Keratinocyte (primary cell): ENCODE measurements at regions not wholly inside any gene's neighbourhood (a gene's known extent, or its start where the extent isn't known, plus 50 kb on each side); places are given as distances from the start of the nearest gene placed in this dataset.

Experiments used
- DNase-seq: peaks from one replicate; pipeline ENCODE4 v3.0.0-alpha.2; 2011; ENCODE audit warnings: low read depth, missing footprints, low spot score
- FAIRE-seq: peaks from 2 replicates; lab custom pipeline; 2011; peaks lifted over from hg19 to GRCh38; lab: Jason Lieb, UNC
- H2AFZ ChIP-seq: 2 replicates; pipeline ENCODE4 v1.6.0; 2012; ENCODE audit warnings: low read length, control low read depth, inconsistent platforms; ENCODE audit not compliant: control insufficient read depth
- H3K27ac ChIP-seq: 2 replicates; pipeline ENCODE4 v1.5.1; 2011; ENCODE audit warnings: low read length; ENCODE audit not compliant: control insufficient read depth, insufficient read depth
- H3K27me3 ChIP-seq: 3 replicates; pipeline ENCODE4 v1.6.0; 2011; ENCODE audit warnings: low read length; ENCODE audit not compliant: control insufficient read depth, insufficient read depth; ENCODE audit errors: extremely low read depth
- H3K36me3 ChIP-seq, 2 experiments: 2 replicates in 1 of 2; 3 replicates in 1 of 2; pipeline ENCODE4 v1.5.1; 2011; ENCODE audit warnings: low read length in 2 of 2, mild to moderate bottlenecking in 1 of 2; ENCODE audit not compliant: control insufficient read depth in 2 of 2, insufficient read depth in 2 of 2; ENCODE audit errors: extremely low read depth in 1 of 2
- H3K4me1 ChIP-seq: 3 replicates; pipeline ENCODE4 v1.5.1; 2011; ENCODE audit warnings: low read length; ENCODE audit not compliant: control insufficient read depth, insufficient read depth; ENCODE audit errors: extremely low read depth
- H3K4me2 ChIP-seq: 3 replicates; pipeline ENCODE4 v1.6.0; 2011; ENCODE audit warnings: low read depth, low read length; ENCODE audit not compliant: control insufficient read depth, insufficient read depth; ENCODE audit errors: extremely low read depth
- H3K4me3 ChIP-seq, 3 experiments: fragments of 200-600 bp in 1 of 3; sonication (generic) in 1 of 3; 2 replicates in 2 of 3; 3 replicates in 1 of 3; pipeline ENCODE4 v1.5.1; 2011 to 2016; ENCODE audit warnings: low read length in 3 of 3, mild to moderate bottlenecking in 3 of 3, control low read depth in 2 of 3, inconsistent platforms in 1 of 3, low read depth in 1 of 3, mixed read lengths in 1 of 3, mixed run types in 1 of 3, moderate library complexity in 1 of 3; ENCODE audit not compliant: control insufficient read depth in 2 of 3, insufficient read depth in 2 of 3; ENCODE audit errors: extremely low read depth in 1 of 3
- H3K79me2 ChIP-seq: 2 replicates; pipeline ENCODE4 v1.6.0; 2012; ENCODE audit warnings: low read length; ENCODE audit not compliant: control insufficient read depth, insufficient read depth
- H3K9ac ChIP-seq: 3 replicates; pipeline ENCODE4 v1.6.0; 2011; ENCODE audit warnings: low read length; ENCODE audit not compliant: control insufficient read depth, insufficient read depth; ENCODE audit errors: extremely low read depth
- H3K9me1 ChIP-seq: 3 replicates; pipeline ENCODE4 v1.6.0; 2011; ENCODE audit warnings: low read length; ENCODE audit not compliant: control insufficient read depth, insufficient read depth; ENCODE audit errors: extremely low read depth
- H3K9me3 ChIP-seq: 2 replicates; pipeline ENCODE4 v1.5.1; 2012; ENCODE audit warnings: low read depth, low read length; ENCODE audit not compliant: control insufficient read depth
- H4K20me1 ChIP-seq: 3 replicates; pipeline ENCODE4 v1.6.0; 2011; ENCODE audit warnings: low read length; ENCODE audit not compliant: control insufficient read depth, insufficient read depth; ENCODE audit errors: extremely low read depth
- EZH2 ChIP-seq: IDR thresholded peaks from one replicate; pipeline ENCODE4 v1.6.1; 2012; ENCODE audit warnings: inconsistent platforms, mild to moderate bottlenecking, low read length, moderate library complexity
- dilution Hi-C: fragments of 300-500 bp; cut with MboI; formaldehyde crosslinking; loops from one replicate; pipeline ENCODE4 v1.7.0; 2020; ENCODE audit warnings: low sequenced_read_pairs; ENCODE audit not compliant: extremely low pct_ligation_motif_present
- TF ChIP-seq, protein P1 (sequence below), 3 experiments: IDR thresholded peaks in 1 of 3; conservative IDR thresholded peaks in 1 of 3; optimal IDR thresholded peaks in 1 of 3; 2 replicates in 2 of 3; 3 replicates in 1 of 3; pipeline versions ENCODE3 to v1.5.1; 2011; ENCODE audit warnings: low read length in 3 of 3, mild to moderate bottlenecking in 3 of 3, moderate library complexity in 2 of 3, control low read depth in 1 of 3, inconsistent platforms in 1 of 3; ENCODE audit not compliant: insufficient read depth in 2 of 3; ENCODE audit errors: extremely low read depth in 1 of 3

GRCh38 chr3:117695321-117695720 lies 985.7 kb downstream of the TUSC7 start:
- no peaks in the 10 kb centered on the region for H3K9me1 ChIP-seq
- DNase-seq (no peak), FAIRE-seq (no peak)
- no peak for TF ChIP-seq EZH2
- TF ChIP-seq, protein P1, sequence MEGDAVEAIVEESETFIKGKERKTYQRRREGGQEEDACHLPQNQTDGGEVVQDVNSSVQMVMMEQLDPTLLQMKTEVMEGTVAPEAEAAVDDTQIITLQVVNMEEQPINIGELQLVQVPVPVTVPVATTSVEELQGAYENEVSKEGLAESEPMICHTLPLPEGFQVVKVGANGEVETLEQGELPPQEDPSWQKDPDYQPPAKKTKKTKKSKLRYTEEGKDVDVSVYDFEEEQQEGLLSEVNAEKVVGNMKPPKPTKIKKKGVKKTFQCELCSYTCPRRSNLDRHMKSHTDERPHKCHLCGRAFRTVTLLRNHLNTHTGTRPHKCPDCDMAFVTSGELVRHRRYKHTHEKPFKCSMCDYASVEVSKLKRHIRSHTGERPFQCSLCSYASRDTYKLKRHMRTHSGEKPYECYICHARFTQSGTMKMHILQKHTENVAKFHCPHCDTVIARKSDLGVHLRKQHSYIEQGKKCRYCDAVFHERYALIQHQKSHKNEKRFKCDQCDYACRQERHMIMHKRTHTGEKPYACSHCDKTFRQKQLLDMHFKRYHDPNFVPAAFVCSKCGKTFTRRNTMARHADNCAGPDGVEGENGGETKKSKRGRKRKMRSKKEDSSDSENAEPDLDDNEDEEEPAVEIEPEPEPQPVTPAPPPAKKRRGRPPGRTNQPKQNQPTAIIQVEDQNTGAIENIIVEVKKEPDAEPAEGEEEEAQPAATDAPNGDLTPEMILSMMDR (optimal IDR thresholded peaks at IDR 0.05 in 1 of 3, IDR thresholded peaks at IDR 0.05 in 1 of 3, conservative IDR thresholded peaks at IDR 0.05 in 1 of 3; ENCODE audit: extremely low read depth in 1 of 3, insufficient read depth in 2 of 3, low read length in 3 of 3) = no peak
- H3K9ac ChIP-seq = no peak overlapping the region
- H3K4me1 ChIP-seq = no peaks in the 10 kb centered on the region
- no peaks in the 10 kb centered on the region for H3K36me3 ChIP-seq
- dilution Hi-C loops = no loop called here
- H3K4me3 ChIP-seq = no peak overlapping the region
- no peak overlapping the region for H3K27ac ChIP-seq
- no peaks in the 10 kb centered on the region for H3K79me2 ChIP-seq
- H2AFZ ChIP-seq = no peak overlapping the region
- H3K27me3 ChIP-seq = no peaks in the 10 kb centered on the region
- H3K9me3 ChIP-seq = no peaks in the 10 kb centered on the region
- no peak overlapping the region for H3K4me2 ChIP-seq
- no peaks in the 10 kb centered on the region for H4K20me1 ChIP-seq

GRCh38 chr3:117695871-117696645 lies 986.5 kb downstream of the TUSC7 start:
- dilution Hi-C loops = no loop called here
- H3K4me3 ChIP-seq = no peak overlapping the region
- no peaks in the 10 kb centered on the region for H4K20me1 ChIP-seq
- FAIRE-seq (no peak), DNase-seq (no peak)
- H3K36me3 ChIP-seq = no peaks in the 10 kb centered on the region
- no peaks in the 10 kb centered on the region for H3K27me3 ChIP-seq
- no peaks in the 10 kb centered on the region for H3K4me1 ChIP-seq
- no peak overlapping the region for H3K27ac ChIP-seq
- no peak for TF ChIP-seq EZH2
- TF ChIP-seq, protein P1 (optimal IDR thresholded peaks at IDR 0.05 in 1 of 3, IDR thresholded peaks at IDR 0.05 in 1 of 3, conservative IDR thresholded peaks at IDR 0.05 in 1 of 3; ENCODE audit: extremely low read depth in 1 of 3, insufficient read depth in 2 of 3, low read length in 3 of 3) = no peak
- H3K9me1 ChIP-seq = no peaks in the 10 kb centered on the region
- H3K9me3 ChIP-seq = no peaks in the 10 kb centered on the region
- H3K9ac ChIP-seq = no peak overlapping the region
- H3K4me2 ChIP-seq = no peak overlapping the region
- no peaks in the 10 kb centered on the region for H3K79me2 ChIP-seq
- H2AFZ ChIP-seq = no peak overlapping the region
